Left lung (tissue), 4 donors: ENCODE measurements at regions not wholly inside any gene's neighbourhood (a gene's known extent, or its start where the extent isn't known, plus 50 kb on each side); places are given as distances from the start of the nearest gene placed in this dataset.

Experiments
- ATAC-seq: fragments of 200-7000 bp; cut with Tn5 transposase; one replicate; pipeline ENCODE4 v1.9.1; 2020; ENCODE audit warnings: moderate library complexity
- DNase-seq, 4 donors: peaks; one replicate each; pipeline ENCODE4 v3.0.0-alpha.2; 2013 to 2020
- H3K27ac ChIP-seq, 2 donors: fragments of 200-600 bp; sonication (generic) in 1 of 2; one replicate each; pipeline versions ENCODE4 v1.5.0 to v1.8.0; 2020 to 2021
- H3K27me3 ChIP-seq, 2 donors: fragments of 200-600 bp; sonication (generic) in 1 of 2; one replicate each; pipeline versions ENCODE4 v1.5.0 to v1.8.0; 2020 to 2021
- H3K36me3 ChIP-seq, 2 donors: fragments of 200-600 bp; sonication (generic) in 1 of 2; one replicate each; pipeline versions ENCODE4 v1.5.0 to v1.8.0; 2020 to 2021
- H3K4me1 ChIP-seq, 2 donors: fragments of 200-600 bp; one replicate each; pipeline ENCODE4 v1.8.0; 2021
- H3K4me3 ChIP-seq, 2 donors: fragments of 200-600 bp; sonication (generic) in 1 of 2; one replicate each; pipeline versions ENCODE4 v1.5.0 to v1.8.0; 2020 to 2021; ENCODE audit warnings: mild to moderate bottlenecking in 1 of 2
- H3K9me3 ChIP-seq, 2 donors: fragments of 200-600 bp; sonication (generic) in 1 of 2; one replicate each; pipeline versions ENCODE4 v1.5.0 to v1.8.0; 2020 to 2021
- CTCF ChIP-seq, 2 donors: fragments of 200-600 bp; sonication (generic) in 1 of 2; IDR thresholded peaks; one replicate each; pipeline versions ENCODE4 v1.5.0 to v1.8.0; 2021; ENCODE audit warnings: antibody characterized with exemption in 2 of 2
- intact Hi-C, 2 donors: fragments of 100-400 bp; cut with DNase I; formaldehyde crosslinking; loops; one replicate each; pipeline versions ENCODE4 v1.11.2 to v1.14.2; 2022
- donor health status: DM: no; HTN: yes; CAD: no.
- donor health status: DM: no; HTN: no; CAD: no.

- no peak for DNase-seq
- H3K27me3 ChIP-seq = no peaks in the 10 kb centered on the region
- H3K27ac ChIP-seq = no peak overlapping the region
- H3K4me1 ChIP-seq = no peaks in the 10 kb centered on the region
- H3K4me3 ChIP-seq = no peak overlapping the region
- no peak for TF ChIP-seq CTCF (IDR thresholded peaks at IDR 0.05)
- H3K36me3 ChIP-seq = no peaks in the 10 kb centered on the region
- no peaks in the 10 kb centered on the region for H3K9me3 ChIP-seq
- intact Hi-C loops = no loop called here
- ATAC-seq = no peak
Observed at GRCh38 chr1:38121231-38121680, 74.7 kb upstream of the POU3F1 start.

GRCh38 chr1:38120552-38121230 lies 74.1 kb upstream of the POU3F1 start:
- intact Hi-C loops = no loop called here
- Histone ChIP-seq H3K9me3 (no peaks in the 10 kb centered on the region), H3K4me1 (no peaks in the 10 kb centered on the region), H3K36me3 (no peaks in the 10 kb centered on the region), H3K27me3 (no peaks in the 10 kb centered on the region), H3K4me3 (no peak overlapping the region), H3K27ac (no peak overlapping the region)
- DNase-seq (no peak), ATAC-seq (no peak)
- no peak for TF ChIP-seq CTCF (IDR thresholded peaks at IDR 0.05)

- DNase-seq (no peak), ATAC-seq (no peak)
- no peaks in the 10 kb centered on the region for H3K27me3 ChIP-seq
- H3K4me3 ChIP-seq = no peak overlapping the region
- intact Hi-C loops = no loop called here
- no peaks in the 10 kb centered on the region for H3K9me3 ChIP-seq
- H3K36me3 ChIP-seq = no peaks in the 10 kb centered on the region
- TF ChIP-seq CTCF (IDR thresholded peaks at IDR 0.05) = no peak
- H3K27ac ChIP-seq = no peak overlapping the region
- H3K4me1 ChIP-seq = no peaks in the 10 kb centered on the region
Observed at GRCh38 chr1:38118976-38119375, 72.4 kb upstream of the POU3F1 start.

- no peaks in the 10 kb centered on the region for H3K36me3 ChIP-seq
- H3K27me3 ChIP-seq = no peaks in the 10 kb centered on the region
- H3K4me1 ChIP-seq = no peaks in the 10 kb centered on the region
- TF ChIP-seq CTCF (IDR thresholded peaks at IDR 0.05) = no peak
- intact Hi-C loops = no loop called here
- no peak overlapping the region for H3K4me3 ChIP-seq
- no peaks in the 10 kb centered on the region for H3K9me3 ChIP-seq
- no peak overlapping the region for H3K27ac ChIP-seq
- ATAC-seq = no peak
- DNase-seq = no peak
Observed at GRCh38 chr1:38117444-38117887, 70.9 kb upstream of the POU3F1 start.

- DNase-seq (no peak), ATAC-seq (no peak)
- Histone ChIP-seq H3K9me3 (no peaks in the 10 kb centered on the region), H3K27ac (no peak overlapping the region), H3K27me3 (no peaks in the 10 kb centered on the region), H3K4me1 (no peaks in the 10 kb centered on the region), H3K36me3 (no peaks in the 10 kb centered on the region), H3K4me3 (no peak overlapping the region)
- no peak for TF ChIP-seq CTCF (IDR thresholded peaks at IDR 0.05)
- intact Hi-C loops = no loop called here
Observed at GRCh38 chr1:38115682-38116202, 69.1 kb upstream of the POU3F1 start.
